NCI-H2029 treated with DMSO at 0.1 percent for 48 hours (cell line): ENCODE measurements at regions not wholly inside any gene's neighbourhood (a gene's known extent, or its start where the extent isn't known, plus 50 kb on each side); places are given as distances from the start of the nearest gene placed in this dataset.
"Not testable (repeated sequence)": the region's sequence is repeated elsewhere in the genome, so short reads cannot be mapped to it uniquely, and the experiment has no call there.

Experiments
- DNase-seq: peaks from one replicate; lab custom pipeline; 2025; lab: John Stamatoyannopoulos, UW

DNA sequence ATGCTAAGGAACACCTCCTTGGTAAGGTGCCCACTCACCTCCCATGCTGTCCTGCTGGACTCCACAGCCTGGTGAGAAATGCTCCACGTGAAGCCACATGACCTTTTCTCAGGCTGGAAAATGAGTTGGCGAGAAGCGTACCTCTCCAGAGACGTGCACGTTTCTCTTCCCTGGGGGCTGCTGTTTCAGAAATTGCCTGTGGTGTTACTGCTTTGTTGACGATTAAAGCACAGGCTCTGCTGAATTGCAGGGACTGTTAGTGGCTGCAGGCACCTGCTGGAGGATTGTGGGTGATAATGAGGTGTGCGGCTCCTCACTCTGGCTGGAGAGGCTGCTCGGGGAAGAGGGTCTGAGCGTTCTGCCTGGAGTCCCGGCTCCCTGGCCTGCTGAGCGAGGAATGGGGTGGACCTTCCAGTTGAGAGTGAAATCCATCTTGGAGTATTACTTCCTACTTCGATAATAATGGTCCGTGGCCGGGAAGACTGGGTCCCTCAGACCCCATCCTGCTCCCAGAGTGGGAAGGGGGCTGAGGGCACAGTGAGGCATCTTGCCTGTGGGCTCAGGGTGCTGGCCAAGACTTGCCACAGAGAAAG, 199.3 kb upstream of the HDAC4 start:
- DNase-seq, result no peak

DNA sequence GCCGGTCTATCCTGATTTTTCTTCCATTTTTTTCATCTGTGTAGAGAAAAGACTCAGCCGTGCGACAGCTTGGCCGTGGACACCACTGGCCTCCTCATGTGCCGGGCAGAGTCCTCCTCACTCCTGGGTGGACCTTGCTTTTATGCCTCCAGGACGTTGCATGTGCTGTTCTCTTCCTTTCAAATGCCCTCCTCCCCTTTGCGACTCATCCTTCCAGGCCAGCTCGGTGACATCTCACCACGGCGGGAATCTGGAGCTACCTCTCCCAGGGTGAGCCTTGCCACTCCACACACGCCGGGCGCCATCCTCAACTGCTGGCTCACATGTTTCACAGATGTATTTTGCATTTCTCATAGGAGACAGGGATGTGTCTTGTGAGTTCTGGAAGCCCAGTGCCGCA, 198.5 kb upstream of the HDAC4 start:
- no peak for DNase-seq

DNA sequence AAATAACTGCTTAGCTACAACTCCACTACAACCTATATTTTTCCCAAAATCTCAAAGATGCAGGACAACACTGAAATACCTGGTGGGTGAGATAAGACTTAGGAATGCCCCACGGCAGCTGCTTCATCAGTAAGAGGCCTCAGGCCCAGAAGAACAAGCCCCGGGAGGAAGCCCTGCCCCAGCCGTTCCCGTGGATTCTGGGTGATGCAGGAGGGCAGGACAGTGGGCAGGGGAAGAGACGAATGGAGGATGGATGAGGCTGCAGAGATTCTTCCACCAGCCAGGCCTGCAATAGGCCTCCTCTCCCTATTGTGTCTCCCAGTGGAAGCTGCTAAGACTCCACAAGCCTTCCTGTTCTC, 197.9 kb upstream of the HDAC4 start:
- no peak for DNase-seq

DNA sequence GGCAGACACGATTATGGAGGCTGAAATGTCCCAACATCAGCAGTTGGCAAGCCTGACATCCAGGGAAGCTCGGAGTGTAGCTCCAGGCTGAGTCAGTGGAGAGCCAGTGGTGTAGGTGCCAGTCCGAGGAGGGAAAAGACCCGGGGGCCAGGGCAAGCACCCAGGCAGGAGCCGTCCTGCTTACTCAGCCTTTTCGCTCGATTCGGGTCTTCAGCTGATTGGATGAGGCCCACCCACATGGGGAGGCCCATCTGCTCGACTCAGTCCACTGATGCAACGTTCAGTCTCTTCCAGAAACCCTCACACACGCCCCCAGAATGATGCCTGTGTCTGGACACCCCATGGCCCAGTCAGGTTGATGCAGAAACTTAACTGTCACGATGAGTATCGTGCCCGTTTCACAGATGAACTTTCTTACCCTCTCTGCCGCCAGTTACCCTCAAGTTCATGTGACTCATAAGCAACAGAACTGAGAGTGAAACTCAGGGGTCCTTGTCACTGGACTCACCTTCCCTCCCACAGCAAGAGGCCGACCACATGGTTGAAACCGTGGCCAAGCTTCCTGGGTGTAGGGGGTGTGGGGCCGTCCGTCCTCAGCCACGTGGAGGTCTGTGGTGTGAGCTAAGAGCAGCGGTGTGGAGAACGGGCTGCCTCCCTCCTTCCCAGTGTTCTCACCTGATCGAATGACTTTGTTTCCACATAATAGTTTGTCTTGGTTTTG, 197.4 kb upstream of the HDAC4 start:
- no peak for DNase-seq

DNA sequence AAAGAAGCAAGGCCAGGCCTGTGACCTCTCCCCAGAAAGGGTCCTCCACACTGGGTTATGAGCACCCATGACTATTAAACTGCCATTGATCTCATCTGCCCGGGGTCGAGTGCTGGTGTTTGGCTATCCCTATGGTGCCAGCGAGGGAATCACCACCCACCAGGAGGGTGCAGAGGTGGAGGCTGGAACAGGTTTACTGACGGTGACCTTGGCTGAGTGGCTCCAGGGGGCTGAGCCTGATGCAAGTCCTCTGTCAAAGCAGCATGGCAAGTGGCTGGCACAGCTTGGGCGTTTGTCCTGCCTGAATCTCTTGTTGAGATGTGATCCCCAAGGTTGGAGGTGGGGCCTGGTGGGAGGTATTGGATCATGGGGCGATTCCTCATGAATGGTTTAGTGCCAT, 196.4 kb upstream of the HDAC4 start:
- no peak for DNase-seq

DNA sequence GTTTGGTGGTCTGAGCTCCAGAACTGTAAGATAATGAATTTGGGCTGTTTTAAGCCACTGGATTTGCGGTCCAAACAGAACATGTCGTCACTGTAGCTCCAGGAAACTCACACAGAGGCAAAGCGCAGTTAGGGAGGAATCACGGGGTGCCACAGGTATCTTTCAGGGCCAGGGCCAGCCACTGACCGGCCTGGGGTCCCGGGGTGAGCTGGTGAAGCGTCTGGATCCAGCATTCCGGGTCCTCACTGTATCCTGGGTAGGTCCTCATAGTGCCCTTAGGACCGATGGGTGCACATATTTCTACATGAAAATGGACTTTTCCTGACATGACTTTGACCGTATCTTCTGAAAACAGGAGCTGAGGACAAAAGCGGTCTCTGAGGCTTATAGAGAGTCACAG, 196.0 kb upstream of the HDAC4 start:
- DNase-seq, result no peak

DNA sequence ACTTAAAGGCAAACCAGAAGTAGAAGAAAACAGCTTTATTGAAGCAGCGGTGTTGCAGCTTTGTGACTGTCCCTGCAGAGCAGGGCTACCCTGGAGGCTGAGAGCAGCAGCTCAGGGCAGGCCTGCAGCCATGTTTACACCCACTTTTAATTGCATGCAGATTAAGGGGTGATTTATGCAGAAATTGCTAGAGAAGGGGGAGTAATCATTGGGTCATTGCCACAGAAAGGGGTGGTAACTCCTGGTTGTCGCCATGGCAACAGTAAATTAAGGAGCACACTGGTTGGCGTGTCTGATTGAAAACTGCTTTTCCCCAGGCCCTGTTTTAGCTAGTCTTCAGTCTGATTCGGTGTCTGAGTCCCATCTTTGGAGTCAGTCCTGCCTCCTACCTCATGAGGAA, 195.4 kb upstream of the HDAC4 start:
- no peak for DNase-seq

DNA sequence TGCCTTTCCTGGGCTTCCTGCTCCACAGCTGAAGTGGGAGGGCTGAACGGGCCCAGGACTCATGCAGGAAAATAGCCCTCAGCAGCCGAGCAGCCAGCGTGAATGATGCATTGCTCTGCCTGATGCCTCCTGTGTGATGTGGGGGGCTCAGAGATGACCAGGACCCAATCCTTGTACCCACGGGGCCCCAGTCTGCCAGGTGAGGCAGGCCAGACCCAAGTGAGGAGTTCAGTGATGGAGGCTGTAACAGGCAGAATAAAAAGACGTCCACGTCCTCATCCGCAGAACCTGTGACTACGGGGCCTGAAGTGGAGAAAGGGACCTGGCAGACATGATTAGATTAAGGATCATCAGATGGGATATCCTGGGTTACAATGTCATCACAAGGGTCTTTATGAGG, 194.9 kb upstream of the HDAC4 start:
- no peak for DNase-seq

DNA sequence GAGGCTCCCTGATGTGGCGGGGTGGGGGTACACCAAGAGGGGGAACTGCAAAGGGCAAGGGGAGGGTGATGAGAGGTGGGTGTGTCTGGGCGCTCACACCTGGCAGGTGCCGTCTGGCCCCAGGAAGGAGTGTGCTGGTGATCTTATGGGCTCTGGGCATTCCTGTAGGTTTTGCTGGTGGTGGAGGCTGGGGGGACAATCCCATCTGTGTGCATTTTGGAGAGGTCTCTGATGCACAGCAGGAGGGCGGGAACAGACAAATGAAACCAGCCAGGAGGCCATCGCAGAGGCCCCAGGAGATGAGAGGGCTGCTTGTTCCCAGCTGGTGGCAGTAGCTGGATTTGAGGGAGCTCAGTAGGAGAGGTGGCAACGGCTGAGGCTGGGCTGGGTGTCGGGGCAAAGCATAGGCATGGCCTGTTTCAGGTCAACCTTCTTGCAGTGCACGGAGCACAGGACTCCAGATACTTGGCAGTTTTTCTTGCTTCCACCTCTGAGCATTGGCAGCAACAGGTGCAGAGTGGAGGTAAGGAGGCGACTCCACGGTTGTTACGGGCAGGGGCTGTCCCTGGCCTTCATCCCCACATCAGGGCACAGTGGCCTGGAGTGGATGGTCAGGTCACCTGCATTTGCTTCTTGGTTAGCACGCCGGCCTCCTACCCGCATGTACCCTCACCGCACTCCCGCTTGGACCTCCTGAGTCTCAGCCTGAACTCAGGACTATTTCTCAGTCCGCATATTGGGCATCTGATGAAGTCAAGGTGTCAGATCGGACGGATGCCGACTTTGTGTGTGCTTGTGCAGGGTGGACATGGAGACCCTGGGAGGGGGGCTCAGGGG, 194.2 kb upstream of the HDAC4 start:
- no peak for DNase-seq

DNA sequence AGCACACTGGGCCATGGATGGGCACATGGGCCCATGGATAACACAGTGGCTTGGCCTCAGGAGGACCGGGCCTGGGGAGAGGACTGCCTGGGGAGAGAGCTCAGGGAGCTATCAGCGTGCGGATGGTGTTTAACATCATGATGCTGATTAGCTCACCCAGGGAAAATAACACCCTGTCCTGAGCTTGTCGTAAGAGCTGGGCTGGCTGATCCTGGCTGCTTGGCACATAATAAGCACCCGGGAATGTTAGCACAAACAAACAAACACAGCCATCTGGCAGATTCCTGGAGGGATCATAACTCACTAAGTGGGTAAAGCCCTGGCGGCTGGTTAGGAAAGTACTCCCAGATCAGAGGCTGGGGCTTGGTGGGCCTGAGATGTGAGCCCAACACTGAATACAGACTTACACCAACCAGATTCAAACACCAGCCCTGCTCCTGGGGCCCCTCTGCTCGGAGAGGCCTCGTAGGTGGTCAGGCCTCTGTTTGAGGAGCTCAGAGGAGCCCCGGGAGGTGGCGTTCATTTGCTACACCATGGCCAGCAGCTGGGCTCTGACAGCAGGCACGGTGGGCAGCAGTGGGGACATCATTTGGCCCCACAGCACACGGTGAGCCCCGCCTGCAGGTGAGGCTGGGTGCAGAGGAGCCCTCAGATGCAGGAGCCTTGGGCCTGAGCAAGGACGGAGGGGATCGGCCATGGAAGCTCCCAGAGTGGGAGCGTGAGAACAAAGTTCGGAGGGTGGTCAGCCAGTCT, 193.4 kb upstream of the HDAC4 start:
- DNase-seq, result no peak

DNA sequence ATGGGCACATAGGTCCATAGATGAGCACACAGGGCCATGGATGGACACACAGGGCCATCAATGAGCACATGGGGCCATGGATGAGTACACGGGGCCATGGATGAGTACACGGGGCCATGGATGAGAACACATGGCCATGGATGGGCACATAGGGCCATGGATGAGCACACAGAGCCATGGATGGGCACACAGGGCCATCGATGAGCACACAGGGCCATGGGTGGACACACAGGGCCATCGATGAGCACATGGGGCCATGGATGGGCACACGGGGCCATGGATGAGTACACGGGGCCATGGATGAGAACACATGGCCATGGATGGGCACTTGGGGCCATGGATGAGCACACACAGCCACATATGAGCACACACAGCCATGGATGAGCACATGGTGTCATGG, 192.6 kb upstream of the HDAC4 start:
- DNase-seq, result no peak

DNA sequence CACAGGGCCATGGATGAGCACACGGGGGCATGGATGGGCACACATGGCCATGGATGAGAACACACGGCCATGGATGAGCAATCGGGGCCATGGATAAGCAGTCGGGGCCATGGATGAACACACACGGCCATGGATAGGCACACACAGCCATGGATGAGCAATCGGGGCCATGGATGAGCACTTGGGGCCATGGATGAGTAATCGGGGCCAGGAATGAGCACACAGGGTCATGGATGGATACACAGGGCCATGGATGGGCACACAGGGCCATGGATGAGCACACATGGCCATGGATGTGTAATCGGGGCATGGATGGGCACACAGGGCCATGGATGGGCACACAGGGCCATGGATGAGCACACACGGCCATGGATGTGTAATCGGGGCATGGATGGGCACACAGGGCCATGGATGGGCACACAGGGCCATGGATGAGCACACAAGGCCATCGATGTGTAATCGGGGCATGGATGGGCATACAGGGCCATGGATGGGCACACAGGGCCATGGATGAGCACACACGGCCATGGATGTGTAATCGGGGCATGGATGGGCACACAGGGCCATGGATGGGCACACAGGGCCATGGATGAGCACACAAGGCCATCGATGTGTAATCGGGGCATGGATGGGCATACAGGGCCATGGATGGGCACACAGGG, 191.9 kb upstream of the HDAC4 start:
- not testable (repeated sequence) for DNase-seq

DNA sequence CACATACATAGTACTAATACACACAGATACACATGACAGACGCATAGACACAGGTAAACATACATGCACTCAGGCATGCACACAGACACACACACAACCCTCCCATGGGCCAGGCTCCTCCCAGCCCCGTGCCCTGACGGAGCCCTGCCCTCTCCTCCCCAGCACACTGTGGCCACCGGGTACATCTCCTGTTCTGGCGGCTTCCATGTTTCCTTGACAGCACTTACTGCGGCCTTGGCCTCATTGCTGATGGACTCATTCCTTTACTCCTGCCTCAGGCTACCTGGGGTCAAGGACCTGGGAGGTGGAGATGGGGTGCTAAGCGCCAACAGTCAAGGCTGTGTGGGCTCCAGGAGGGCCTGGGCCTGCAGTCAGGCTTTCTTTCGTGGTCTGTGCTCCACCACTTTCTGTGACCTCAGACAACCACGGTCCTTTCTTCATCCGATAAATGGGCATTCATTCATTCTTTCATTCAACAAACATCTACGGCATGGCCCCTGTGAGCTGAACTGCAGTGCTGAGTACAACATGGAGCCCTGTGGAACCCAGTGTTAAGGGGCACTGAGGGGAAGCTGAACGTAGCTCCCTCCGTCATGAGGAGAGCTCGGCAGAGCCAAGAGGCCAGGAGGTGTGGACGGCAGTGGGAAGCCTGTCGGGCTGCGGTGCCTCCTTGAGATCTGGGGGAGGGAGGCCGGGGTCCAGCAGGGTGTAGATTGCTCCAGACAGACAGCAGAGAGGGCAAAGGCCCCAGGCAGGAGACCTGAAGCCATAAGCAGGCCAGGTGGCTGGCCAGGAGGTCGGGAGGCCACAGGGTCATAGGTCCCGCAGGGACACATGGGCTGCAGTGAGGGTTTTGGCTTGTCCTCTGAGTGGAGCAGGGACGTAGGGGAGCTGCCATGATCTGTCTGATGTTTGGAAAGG, 190.4 kb upstream of the HDAC4 start:
- DNase-seq, result no peak

DNA sequence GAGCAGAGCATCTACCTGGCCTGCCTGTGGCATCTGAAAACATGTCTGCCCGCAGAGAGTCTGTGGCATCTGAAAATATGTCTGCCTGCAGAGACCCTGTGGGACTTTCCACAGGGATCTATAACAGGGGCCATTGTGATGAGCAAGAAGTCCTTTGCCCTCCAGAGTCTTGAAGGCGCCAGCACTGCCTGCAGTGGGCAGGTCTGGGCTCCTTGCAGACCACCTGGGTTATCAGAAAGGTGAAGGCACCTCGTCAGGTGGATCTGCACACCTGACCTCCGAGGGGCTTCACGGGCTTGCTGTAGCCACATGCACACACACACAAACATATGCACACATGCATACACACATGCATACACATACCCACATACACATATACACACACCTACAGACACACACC, 189.5 kb upstream of the HDAC4 start:
- no peak for DNase-seq

DNA sequence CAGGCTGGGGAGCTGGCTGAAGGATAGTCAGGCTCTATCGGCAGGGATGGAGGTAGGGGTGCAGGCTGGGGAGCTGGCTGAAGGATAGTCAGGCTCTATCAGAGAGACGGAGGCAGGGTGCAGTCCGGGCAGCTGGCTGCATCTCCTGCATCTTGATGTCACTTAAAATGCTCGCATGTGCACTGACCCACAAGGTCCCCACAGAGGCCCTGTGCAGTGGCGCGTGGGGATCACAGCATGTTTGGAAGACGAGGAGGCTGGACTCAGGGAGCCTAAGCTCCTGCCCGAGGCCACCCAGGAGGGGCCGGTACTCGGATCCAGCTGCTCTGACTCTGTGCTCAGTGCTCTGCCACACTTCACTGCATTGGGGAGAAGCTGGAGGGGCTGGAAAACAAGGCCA, 189.0 kb upstream of the HDAC4 start:
- no peak for DNase-seq

DNA sequence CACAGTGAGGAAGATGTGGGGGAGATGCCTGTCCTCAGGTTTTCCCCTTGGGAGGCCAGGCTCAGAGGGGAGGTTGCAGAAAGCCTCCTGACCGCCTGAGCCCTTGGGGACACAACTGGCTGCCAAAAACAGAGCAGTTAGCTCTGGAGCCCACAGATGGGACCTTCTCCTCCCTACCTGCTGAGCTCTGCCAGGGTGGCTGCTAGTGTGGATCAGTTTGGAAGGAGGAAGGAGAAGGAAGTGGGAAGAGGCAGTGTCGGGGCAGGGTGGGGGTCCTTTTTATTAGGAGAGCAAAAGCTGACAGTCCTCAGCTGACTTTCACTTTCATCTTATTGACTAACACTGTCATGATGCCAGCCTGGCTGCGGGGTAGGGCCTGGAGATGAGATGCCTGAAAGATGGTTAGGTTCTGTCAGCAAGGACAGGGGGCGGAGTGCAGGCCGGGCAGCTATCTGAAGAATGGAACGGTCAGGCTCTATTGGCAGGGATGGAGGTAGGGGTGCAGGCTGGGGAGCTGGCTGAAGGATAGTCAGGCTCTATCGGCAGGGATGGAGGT, 188.5 kb upstream of the HDAC4 start:
- no peak for DNase-seq

DNA sequence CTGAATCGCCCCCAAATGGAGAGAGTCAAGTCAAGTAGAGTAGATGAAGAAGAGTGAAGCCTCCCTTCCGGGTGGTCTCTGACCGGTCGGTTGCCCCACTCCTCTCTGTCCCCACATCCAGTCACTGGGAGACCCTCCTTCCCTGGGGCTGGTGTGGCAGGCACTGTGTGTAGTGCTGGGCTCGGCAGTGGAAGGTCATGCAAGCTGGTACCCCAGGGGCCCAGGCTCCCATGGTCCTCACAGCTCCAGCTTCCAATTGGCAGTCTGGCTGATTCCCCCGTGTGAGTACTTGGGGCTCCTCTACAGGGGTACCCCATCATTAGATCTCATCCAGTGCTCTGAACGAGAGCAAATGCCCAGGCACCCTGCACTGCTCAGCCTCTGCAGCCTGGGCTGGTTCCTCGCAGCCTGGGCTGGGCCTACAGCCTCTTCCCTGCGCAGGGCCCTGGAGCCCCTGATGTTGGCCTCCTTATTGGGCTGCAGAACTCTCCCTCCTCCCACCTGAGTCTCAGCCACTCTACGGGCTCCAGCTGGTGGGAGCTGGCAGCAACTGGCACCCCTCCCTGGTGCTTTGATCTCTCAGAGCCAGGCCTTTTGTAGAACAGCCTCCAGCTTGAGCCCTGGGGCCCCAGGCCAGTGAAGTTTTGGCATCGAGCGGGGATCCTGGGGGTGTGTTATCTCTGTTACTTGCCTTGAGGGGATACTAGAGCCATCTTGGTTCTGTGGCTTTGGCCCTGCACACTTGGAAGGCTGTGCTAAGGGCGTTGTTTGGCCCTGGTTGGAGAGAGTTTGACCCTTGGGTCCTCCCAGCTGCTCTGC, 187.8 kb upstream of the HDAC4 start:
- no peak for DNase-seq

DNA sequence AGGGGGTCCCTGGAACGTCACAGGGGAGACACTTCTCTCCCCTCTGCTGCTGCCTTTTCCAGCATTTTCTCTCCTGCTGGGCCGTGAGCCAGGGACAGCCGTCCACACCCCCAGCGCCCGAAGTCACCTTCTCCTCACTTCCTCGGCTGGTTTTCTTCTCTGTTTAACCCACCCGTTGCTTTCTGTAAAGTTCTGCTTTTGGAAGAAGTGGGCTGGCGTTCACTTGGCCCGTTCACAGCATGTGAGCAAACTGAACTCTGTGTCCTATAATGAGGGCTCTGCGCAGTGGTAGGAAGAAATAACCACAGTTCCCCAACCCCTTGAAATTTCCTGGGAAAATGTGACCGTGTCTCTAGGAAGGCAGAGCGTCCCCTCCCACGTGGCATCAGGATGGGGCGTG, 187.0 kb upstream of the HDAC4 start:
- DNase-seq, result no peak

DNA sequence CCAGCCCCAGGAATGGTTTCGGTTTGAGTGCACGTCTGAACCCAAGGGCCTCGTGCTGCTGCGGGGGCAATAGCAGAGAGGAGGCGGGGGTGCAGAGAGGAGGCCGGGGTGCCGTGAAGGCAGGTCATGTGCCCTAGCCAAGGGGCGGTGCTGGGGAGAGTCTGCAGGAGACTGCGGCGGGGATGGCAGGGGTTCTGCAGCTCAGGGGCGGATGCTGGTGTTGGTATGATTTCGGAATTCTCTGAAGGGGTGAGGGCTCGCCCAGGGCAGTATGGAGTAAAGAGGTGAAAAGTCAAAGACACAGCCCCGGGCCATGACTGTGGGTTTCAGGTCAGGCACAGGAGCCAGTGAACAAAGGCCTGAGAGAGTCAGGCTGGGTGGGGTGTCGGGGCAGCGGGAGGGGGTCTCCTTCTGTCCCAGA, 186.5 kb upstream of the HDAC4 start:
- no peak for DNase-seq
